ENCODE measurements at regions not wholly inside any gene's neighbourhood (a gene's known extent, or its start where the extent isn't known, plus 50 kb on each side); places are given as distances from the start of the nearest gene placed in this dataset.

DNA sequence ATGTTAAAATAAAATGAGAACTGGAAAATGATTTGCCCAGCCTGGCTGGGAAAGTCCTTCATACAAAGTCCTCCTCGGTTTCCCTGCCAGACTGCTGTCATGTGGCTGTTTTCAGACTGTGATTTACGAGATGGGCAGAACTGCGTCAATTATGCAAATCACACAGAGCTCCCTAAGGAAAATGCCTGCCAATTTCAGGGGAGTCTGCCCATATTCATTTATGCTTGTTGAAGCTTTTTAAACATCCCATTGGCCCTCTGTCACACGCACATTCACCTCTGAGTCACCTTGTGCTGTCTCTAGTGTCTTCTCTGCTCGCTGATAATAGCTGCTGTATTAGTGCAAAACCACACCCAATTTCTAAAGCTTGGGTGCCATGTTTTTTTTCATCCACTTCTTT, 81.7 kb upstream of the FAM20A start:
- Histone ChIP-seq H3K27ac (no peak overlapping the region), H3K4me1 (no peaks in the 10 kb centered on the region), H3K36me3 (no peaks in the 10 kb centered on the region), H3K9me3 (no peaks in the 10 kb centered on the region), H3K27me3 (no peaks in the 10 kb centered on the region), H3K4me3 (no peak overlapping the region)
- no peak for TF ChIP-seq CTCF (IDR thresholded peaks at IDR 0.05)
- DNase-seq (ENCODE audit: low spot score): no peak

GRCh38 chr17:68679882-68680281, 78.7 kb upstream of the FAM20A start:
- Histone ChIP-seq H3K4me3 (no peak overlapping the region), H3K36me3 (no peaks in the 10 kb centered on the region), H3K9me3 (no peaks in the 10 kb centered on the region), H3K27me3 (no peaks in the 10 kb centered on the region), H3K27ac (no peak overlapping the region), H3K4me1 (no peaks in the 10 kb centered on the region)
- DNase-seq (ENCODE audit: low spot score): no peak
- TF ChIP-seq CTCF (IDR thresholded peaks at IDR 0.05): no peak

DNA sequence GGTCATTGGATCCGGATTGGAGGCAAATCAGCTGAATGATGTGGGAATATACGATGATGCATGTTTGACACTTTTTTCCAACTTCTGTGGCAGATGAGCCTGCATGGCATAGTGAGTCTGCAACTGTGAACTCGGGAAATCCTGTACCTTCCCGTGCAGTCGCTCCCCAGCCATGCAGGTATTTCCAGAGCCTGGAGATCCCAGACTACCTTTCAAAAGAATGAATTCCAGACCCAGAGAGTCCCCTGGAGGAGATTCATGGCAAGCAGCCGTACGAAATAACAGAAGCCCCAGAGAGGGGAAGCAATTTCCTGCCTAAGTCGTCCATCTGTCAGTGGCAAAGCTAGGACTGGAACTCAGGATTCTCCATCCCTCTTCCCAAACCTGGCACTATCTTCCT, 75.7 kb upstream of the FAM20A start:
- Histone ChIP-seq H3K4me3 (no peak overlapping the region), H3K4me1 (no peaks in the 10 kb centered on the region), H3K9me3 (no peaks in the 10 kb centered on the region), H3K36me3 (no peaks in the 10 kb centered on the region), H3K27me3 (no peaks in the 10 kb centered on the region), H3K27ac (no peak overlapping the region)
- DNase-seq (ENCODE audit: low spot score): no peak
- no peak for TF ChIP-seq CTCF (IDR thresholded peaks at IDR 0.05)

DNA sequence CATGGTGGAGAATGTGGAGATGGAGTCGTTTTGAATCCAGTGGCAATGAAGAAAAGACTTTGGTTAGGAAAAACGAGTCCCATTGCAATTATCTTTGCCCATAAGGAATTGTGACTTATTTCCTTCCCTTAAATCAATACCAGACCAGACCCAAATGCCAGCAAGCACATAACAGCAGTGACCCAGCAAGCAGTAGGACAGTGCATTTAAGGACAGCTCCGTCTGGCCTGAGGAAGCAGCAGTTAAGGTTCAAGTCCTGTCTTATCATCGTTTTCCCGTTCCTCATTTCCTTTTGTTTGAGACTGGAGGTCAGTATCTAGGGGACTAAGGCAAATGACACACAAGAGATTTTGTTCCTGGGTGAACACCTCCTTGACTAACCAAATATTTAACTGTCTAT, 74.6 kb upstream of the FAM20A start:
- no peak overlapping the region for H3K4me3 ChIP-seq
- no peaks in the 10 kb centered on the region for H3K4me1 ChIP-seq
- H3K9me3 ChIP-seq: no peaks in the 10 kb centered on the region
- no peaks in the 10 kb centered on the region for H3K36me3 ChIP-seq
- no peaks in the 10 kb centered on the region for H3K27me3 ChIP-seq
- DNase-seq (ENCODE audit: low spot score): no peak
- no peak for TF ChIP-seq CTCF (IDR thresholded peaks at IDR 0.05)
- H3K27ac ChIP-seq: no peak overlapping the region

GRCh38 chr17:68674029-68674925, 73.1 kb upstream of the FAM20A start:
- H3K4me3 ChIP-seq: no peak overlapping the region
- H3K27ac ChIP-seq: no peak overlapping the region

More at GRCh38 chr17:68674029-68674925, 73.1 kb upstream of the FAM20A start:
- no peak for TF ChIP-seq CTCF (IDR thresholded peaks at IDR 0.05)
- Histone ChIP-seq H3K9me3 (no peaks in the 10 kb centered on the region), H3K36me3 (no peaks in the 10 kb centered on the region), H3K27me3 (no peaks in the 10 kb centered on the region), H3K4me1 (no peaks in the 10 kb centered on the region)
- DNase-seq (ENCODE audit: low spot score): no peak

Data from right atrium auricular region (tissue), 2 donors.